ENCODE measurements at regions not wholly inside any gene's neighbourhood (a gene's known extent, or its start where the extent isn't known, plus 50 kb on each side); places are given as distances from the start of the nearest gene placed in this dataset.

- TF ChIP-seq ATF2 (CRISPR knock-in tag; IDR thresholded peaks at IDR 0.05) (no peak), EP300 (IDR thresholded peaks at IDR 0.05; ENCODE audit: low read depth in 2 of 2, low read length in 2 of 2) (no peak), EP300 (CRISPR knock-in tag; IDR thresholded peaks at IDR 0.05; ENCODE audit: borderline replicate concordance) (no peak), ZNF121 (CRISPR knock-in tag; IDR thresholded peaks at IDR 0.05) (no peak), SUZ12 (IDR thresholded peaks at IDR 0.05; ENCODE audit: low read depth, low read length) (no peak), ZNF3 (CRISPR knock-in tag; IDR thresholded peaks at IDR 0.05) (no peak), CC2D1A (CRISPR knock-in tag; IDR thresholded peaks at IDR 0.05) (no peak), KLF13 (CRISPR knock-in tag; IDR thresholded peaks at IDR 0.05) (no peak), CHD2 (IDR thresholded peaks at IDR 0.05; ENCODE audit: low read depth, low read length) (no peak), ZSCAN22 (CRISPR knock-in tag; IDR thresholded peaks at IDR 0.05) (no peak), POLR2AphosphoS5 (IDR thresholded peaks at IDR 0.05; ENCODE audit: low read depth, low read length) (no peak), ZNF263 (CRISPR knock-in tag; IDR thresholded peaks at IDR 0.05) (no peak), EZH2 (conservative IDR thresholded peaks at IDR 0.05; ENCODE audit: low read depth, low read length) (no peak)
- TF ChIP-seq, protein P1, sequence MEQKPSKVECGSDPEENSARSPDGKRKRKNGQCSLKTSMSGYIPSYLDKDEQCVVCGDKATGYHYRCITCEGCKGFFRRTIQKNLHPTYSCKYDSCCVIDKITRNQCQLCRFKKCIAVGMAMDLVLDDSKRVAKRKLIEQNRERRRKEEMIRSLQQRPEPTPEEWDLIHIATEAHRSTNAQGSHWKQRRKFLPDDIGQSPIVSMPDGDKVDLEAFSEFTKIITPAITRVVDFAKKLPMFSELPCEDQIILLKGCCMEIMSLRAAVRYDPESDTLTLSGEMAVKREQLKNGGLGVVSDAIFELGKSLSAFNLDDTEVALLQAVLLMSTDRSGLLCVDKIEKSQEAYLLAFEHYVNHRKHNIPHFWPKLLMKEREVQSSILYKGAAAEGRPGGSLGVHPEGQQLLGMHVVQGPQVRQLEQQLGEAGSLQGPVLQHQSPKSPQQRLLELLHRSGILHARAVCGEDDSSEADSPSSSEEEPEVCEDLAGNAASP (CRISPR knock-in tag; IDR thresholded peaks at IDR 0.05; ENCODE audit: borderline replicate concordance) = no peak
- TF ChIP-seq, protein P2, sequence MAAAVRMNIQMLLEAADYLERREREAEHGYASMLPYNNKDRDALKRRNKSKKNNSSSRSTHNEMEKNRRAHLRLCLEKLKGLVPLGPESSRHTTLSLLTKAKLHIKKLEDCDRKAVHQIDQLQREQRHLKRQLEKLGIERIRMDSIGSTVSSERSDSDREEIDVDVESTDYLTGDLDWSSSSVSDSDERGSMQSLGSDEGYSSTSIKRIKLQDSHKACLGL (CRISPR knock-in tag; IDR thresholded peaks at IDR 0.05) = no peak
Measured at GRCh38 chr13:99749271-99750019, 222.1 kb downstream of the ZIC5 start.
